ENCODE measurements at regions not wholly inside any gene's neighbourhood (a gene's known extent, or its start where the extent isn't known, plus 50 kb on each side); places are given as distances from the start of the nearest gene placed in this dataset.

- intact Hi-C loops (cut with micrococcal nuclease): no loop called here
Observed at GRCh38 chr10:118246332-118247295, 95.5 kb downstream of the FAM204A start.

DNA sequence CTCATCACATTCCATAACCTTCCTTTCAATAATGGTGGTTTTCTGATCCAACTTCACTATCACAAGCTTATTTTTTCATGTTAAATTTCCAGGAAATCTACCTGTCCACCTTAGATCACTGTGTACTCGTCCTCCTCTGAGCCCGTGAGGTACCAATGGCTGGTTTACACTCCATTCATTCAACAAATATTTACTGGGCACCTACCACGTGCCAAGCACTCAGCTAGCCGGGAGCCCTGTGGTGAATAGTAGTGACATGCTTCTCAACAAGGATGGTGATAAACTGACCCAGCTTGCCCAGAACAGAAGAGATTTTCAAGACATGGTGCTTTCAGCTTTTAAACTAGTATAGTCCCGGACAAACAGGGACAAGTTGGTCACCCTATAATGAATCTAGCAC is 98.2 kb downstream of the FAM204A start:
- intact Hi-C loops (cut with micrococcal nuclease): loop anchor here (5.0 kb wide), 1 partner anchor 197 kb away; the partner anchor contains the start of gene RAB11FIP2

DNA sequence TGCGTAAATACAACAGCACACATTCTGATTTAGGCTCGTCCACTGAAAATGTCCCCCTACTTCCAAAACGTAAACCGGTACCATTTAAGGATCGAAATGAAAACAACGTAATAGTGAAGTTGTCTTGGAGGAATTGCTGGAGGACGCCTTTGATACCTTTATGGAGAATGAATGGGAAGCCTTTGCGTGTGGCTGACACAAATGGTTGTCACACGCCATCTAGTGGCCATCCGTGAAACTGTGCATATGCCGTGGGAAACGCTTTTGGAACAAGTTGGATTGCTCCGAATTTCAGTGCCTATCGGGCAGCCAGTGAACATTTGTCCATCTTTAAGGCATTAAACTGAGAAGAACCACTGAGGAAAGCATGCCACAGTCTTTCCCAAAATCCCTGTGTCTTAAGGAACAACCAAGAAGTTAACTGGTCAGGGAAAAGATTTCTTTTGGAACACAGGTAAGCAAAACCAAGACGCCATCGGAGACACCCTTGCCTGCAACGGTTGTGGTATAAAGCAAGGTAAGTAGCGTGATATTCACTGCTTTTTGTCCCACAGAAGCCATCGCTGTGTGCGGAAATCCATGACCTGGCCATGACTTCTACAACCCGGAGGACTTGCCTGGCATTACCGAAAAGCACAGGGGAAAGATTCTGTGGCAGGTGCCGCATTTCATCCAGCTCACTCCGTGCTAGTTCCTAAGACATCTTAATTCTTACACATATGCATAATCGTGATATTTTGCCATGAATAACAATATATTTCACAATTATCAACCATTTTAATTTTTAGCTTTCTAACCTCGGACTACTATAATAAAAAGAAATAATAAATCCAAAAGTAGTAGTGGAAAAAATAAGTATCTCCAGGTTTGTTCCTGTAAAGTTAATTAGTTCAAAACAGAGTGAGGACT is 100.6 kb downstream of the FAM204A start:
- intact Hi-C loops (cut with micrococcal nuclease): loop anchor here (1.0 to 5.0 kb wide), 7 partner anchors 194 to 1025 kb away; partner anchors contain the start of gene RAB11FIP2

DNA sequence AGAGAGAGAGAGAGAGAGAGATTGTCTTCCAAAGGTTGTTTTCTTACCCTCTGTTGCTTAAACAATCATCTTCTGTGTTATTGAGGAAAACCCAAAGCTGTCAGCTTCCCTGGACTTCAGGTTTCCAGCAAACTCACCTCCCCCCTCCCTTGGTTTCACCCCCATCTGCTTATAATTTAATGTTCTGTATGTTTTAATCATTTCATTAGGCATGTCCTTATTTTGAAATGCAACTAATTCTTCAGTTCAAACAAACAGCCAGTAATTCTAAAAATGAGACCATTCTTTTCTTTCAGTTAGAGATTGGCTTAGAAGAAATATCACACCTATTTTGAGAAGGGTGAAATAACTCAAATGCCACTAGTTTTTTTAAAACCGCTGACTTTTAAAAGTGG is 102.9 kb downstream of the FAM204A start:
- intact Hi-C loops (cut with micrococcal nuclease): no loop called here

DNA sequence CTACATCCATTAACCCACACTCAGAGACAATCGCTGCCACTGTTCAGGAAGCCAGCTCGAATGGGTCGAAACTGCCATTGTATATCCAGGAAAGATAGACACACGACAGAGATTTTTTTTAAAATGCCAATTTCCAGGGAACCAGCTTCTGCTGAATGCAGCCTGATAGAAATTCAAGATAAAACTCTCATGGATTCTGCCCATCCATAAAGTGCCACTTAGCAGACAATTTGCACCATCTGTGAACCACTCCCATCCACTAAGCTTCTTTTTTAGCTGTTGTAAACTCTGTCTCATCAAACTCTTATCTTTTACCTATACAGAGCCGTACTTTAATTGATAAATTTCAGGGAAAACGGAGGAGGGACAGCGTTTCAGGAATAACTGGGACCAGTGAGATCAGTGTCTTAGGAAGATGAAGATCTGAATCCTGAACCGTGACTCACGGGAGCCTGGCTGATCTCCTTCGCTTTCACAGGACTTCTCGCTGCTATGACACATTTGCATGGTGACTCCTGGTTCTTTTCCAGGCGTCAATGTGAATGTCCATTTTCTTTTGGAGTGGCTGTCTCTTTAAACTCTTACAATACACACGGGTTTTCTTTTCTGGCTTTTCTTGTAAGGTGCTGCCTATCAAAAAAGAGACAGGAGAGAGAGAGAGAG is 103.4 kb downstream of the FAM204A start:
- intact Hi-C loops (cut with micrococcal nuclease): no loop called here

GRCh38 chr10:118237930-118238329 is 104.2 kb downstream of the FAM204A start:
- intact Hi-C loops (cut with micrococcal nuclease): no loop called here

- intact Hi-C loops (cut with micrococcal nuclease): no loop called here
Observed at GRCh38 chr10:118234683-118235082, 107.4 kb downstream of the FAM204A start.

GRCh38 chr10:118220346-118220850 is 121.7 kb downstream of the FAM204A start:
- intact Hi-C loops (cut with micrococcal nuclease): no loop called here

DNA sequence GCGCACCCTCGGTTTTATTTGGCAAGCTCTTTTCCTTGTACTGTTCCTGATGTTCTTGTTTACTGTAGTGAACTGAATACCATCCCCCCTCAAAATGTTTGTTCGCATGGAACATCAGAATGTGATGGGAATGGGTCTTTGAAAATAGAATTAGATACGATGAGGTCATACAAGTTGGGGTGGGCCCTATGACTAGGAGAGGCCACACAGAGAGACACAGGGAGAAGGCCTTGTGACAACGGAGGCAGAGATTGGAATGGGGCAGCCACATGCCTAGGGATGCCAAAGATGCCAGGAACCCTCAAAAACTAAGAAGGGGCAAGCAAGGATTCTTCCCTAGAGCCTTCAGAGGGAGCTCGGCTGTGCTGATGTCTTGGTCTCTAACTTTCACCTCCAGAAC is 123.6 kb downstream of the FAM204A start:
- intact Hi-C loops (cut with micrococcal nuclease): no loop called here

GRCh38 chr10:118216571-118217170 is 125.5 kb downstream of the FAM204A start:
- intact Hi-C loops (cut with micrococcal nuclease): no loop called here

- intact Hi-C loops (cut with micrococcal nuclease): no loop called here
Observed at GRCh38 chr10:118216020-118216419, 126.1 kb downstream of the FAM204A start.

DNA sequence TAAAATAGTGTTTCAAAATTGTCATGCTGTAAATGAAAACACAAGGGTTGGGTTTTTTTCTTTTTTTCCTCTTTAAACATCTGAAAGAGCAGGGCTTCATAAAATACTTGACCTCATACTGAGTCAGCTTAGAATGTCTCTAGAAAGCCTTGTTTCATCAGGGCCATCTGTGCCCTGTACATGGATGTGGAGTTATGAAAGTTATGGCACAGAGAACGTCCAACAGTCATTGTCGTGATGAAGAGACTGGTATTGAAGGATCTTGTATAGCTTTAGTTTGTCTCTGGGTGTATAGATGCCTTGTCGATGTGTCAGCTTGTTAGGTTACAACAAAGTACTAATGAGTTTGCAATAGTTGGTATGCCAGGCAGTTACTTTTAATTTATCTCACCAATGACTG is 127.3 kb downstream of the FAM204A start:
- intact Hi-C loops (cut with micrococcal nuclease): no loop called here

DNA sequence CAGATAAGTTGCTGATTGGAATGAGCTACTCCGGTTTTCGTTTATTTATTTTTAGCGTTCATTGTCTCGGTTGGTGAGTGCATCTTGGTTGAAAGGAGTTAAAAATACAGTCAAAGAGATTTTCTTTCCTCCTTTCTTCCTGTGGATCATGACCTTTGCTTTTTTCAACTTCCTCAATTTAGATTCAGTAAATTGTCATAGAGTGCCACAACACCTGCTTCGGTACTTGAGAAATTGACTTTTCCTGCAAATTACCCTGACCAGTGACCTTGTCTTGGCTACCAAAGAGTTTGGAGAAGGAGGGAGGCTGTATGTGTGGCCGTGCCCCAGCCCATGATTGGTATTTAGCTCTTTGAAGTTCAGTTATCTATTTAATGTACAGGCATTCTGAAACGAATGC is 128.7 kb downstream of the FAM204A start:
- intact Hi-C loops (cut with micrococcal nuclease): no loop called here

- intact Hi-C loops (cut with micrococcal nuclease): no loop called here
Observed at GRCh38 chr10:118210276-118210675, 131.8 kb downstream of the FAM204A start.

DNA sequence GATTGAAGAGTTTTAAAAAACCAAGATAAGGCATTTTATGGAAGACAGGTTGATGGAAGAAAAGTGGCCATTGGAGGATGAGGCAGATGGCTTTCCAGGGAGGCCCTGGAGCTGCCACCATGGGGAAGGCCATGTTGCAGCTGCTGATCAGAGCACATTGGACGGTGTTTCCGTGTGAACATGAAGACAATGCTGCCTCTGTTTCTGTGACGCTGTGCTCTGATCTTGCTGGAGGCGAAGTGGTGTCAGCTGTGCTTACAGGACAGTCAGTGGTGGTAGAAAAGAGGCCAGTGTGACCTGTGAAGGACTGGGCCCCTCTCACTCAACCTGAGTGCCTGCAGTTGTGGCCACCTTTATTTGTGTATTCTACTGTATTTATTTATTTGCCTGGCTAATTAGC is 132.9 kb downstream of the FAM204A start:
- intact Hi-C loops (cut with micrococcal nuclease): no loop called here

DNA sequence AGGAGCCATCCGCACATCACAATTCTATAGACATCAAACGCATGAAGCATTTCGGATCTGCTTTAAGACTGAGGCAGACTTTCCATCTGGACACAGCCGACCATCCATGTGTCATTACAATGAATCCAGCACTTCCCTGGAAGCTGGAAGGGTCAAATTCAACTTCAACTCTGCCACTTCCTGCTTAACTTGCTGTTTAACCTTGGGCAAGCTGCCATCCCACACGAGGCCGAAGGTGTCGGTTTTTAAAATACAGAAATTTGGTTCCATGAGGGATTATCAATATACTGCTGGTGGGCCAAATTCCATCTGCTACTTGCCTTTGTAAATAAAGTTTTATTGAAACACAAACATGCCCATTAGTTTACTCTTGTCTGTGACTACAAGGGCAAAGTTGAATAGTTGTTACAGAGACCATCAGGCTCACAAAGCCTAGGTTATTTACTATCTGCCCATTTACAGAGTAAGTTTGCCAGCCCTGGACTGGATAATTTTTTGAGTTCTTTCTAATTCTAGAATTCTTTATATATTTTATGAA is 134.6 kb downstream of the FAM204A start:
- intact Hi-C loops (cut with micrococcal nuclease): no loop called here

- intact Hi-C loops (cut with micrococcal nuclease): no loop called here
Observed at GRCh38 chr10:118204292-118204943, 137.7 kb downstream of the FAM204A start.

GRCh38 chr10:118203461-118203860 is 138.7 kb downstream of the FAM204A start:
- intact Hi-C loops (cut with micrococcal nuclease): no loop called here

DNA sequence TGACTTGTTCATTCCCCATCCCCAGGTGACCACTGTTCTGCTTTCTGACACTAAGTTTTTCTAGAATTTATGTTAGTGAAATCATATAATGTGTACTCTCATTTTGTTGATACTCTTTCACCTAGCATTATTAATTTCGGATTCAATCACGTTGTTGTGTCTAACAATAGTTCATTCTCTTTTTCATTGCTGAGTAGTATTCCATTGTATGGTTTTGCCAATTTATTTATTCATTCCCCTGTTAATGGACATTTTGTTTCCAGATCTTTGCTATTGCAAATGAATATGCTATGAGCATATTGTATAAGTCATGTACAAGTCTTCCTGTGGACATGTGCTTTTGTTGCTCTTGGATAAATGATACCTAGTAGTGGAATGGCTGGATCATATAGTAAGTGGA is 146.4 kb downstream of the FAM204A start:
- intact Hi-C loops (cut with micrococcal nuclease): no loop called here

- intact Hi-C loops (cut with micrococcal nuclease): no loop called here
Observed at GRCh38 chr10:118193642-118194041, 146.9 kb upstream of the RAB11FIP2 start.
